NB4 (cell line): ENCODE measurements at regions not wholly inside any gene's neighbourhood (a gene's known extent, or its start where the extent isn't known, plus 50 kb on each side); places are given as distances from the start of the nearest gene placed in this dataset.

Source experiments
- DNase-seq: peaks from one replicate; pipeline ENCODE4 v3.0.0; 2010; ENCODE audit warnings: low read depth
- H3K4me3 ChIP-seq: one replicate; pipeline ENCODE4 v1.5.1; 2011; ENCODE audit warnings: mild to moderate bottlenecking, low read depth, low read length, moderate library complexity
- CTCF ChIP-seq: IDR thresholded peaks from one replicate; pipeline ENCODE4 v1.5.1; 2012; ENCODE audit warnings: low read depth, low read length
- MYC ChIP-seq: IDR thresholded peaks from 2 replicates; pipeline ENCODE4 v1.6.1; 2011; ENCODE audit warnings: low read depth, low read length
- POLR2A ChIP-seq: IDR thresholded peaks from 2 replicates; pipeline ENCODE4 v1.6.1; 2011; ENCODE audit warnings: mild to moderate bottlenecking; ENCODE audit not compliant: insufficient read length; ENCODE audit errors: extremely low read depth
- TF ChIP-seq, protein P1 (sequence below): IDR thresholded peaks from 2 replicates; pipeline ENCODE4 v1.6.1; 2011; ENCODE audit warnings: low read depth, low read length

- no peak for DNase-seq
- TF ChIP-seq, protein P1, sequence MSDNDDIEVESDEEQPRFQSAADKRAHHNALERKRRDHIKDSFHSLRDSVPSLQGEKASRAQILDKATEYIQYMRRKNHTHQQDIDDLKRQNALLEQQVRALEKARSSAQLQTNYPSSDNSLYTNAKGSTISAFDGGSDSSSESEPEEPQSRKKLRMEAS: no peak
- TF ChIP-seq CTCF (no peak), POLR2A (no peak), MYC (no peak)
- H3K4me3 ChIP-seq: no peak overlapping the region
Observed at GRCh38 chr18:66749030-66749429, 145.1 kb upstream of the CDH19 start.

DNA sequence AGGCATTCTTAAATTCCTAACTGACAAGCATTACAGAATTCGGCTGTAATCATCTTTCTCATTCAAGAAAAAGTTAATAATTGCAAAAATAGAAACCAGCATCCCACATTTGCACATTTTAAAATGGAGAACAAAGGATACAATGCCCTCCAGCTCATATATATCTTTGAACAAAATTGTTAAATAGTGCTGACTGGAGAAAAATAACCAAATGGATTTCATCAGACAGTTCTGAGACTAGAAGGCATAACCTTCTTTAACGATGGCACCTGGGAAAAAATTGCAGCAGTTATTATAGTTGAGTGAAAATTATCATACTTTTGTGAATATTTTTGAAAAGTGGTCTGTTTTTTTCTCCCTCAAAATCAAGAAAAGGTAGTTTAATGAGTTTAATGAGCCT is 138.9 kb upstream of the CDH19 start:
- TF ChIP-seq, protein P1: no peak
- TF ChIP-seq POLR2A: no peak
- no peak for DNase-seq
- no peak overlapping the region for H3K4me3 ChIP-seq

DNA sequence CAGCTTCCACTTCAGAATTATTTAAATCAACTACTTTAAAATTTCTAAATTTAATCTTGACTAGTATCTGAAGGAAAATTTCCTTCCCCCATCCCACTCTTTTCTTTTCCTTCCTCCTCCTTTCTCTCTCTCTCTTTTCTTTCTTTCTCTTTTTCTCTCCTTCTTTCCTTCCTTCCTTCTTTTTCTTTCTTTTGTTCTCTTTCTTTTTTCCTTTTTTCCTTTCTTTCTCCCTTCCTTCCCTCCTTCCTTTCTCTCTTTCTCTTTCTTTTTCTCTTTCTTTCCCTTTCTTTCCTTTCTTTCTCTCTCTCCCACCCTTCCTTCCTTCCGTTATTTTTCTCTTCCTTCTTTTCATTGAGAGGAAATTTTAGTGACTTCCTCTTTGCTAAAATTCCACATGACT is 132.0 kb upstream of the CDH19 start:
- TF ChIP-seq, protein P1: no peak
- TF ChIP-seq POLR2A (no peak), MYC (no peak), CTCF (no peak)
- no peak overlapping the region for H3K4me3 ChIP-seq
- DNase-seq: no peak

DNA sequence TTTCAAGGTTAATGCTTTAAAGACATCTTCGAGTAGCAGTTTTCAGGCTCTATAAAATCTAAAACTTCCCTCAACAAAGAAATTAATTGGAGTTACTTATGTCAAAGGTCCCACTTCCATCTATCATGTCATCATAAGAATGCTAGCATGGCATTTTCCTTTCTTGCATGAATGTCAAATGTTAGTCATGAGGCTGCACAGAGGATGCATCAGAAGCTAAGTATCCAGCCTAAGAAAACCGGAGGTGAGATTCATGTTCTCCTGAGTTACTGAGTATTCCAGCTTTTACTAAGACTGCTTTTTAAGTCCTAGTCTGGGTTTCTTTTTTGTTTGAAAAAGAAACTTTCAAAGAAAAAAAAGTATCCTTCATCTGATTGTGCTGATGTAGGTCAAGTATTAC is 130.6 kb upstream of the CDH19 start:
- H3K4me3 ChIP-seq: no peak overlapping the region
- DNase-seq: no peak
- TF ChIP-seq CTCF (no peak), POLR2A (no peak), MYC (no peak)
- TF ChIP-seq, protein P1: no peak

GRCh38 chr18:66731890-66732289 is 128.0 kb upstream of the CDH19 start:
- DNase-seq: no peak
- H3K4me3 ChIP-seq: no peak overlapping the region
- TF ChIP-seq MYC: no peak
- TF ChIP-seq POLR2A: no peak
- TF ChIP-seq CTCF: no peak
- TF ChIP-seq, protein P1: no peak

- no peak overlapping the region for H3K4me3 ChIP-seq
- no peak for DNase-seq
- TF ChIP-seq POLR2A (no peak), MYC (no peak), CTCF (no peak)
- TF ChIP-seq, protein P1: no peak
Observed at GRCh38 chr18:66729442-66730239, 125.8 kb upstream of the CDH19 start.
